ENCODE measurements at regions not wholly inside any gene's neighbourhood (a gene's known extent, or its start where the extent isn't known, plus 50 kb on each side); places are given as distances from the start of the nearest gene placed in this dataset.

- no peaks in the 10 kb centered on the region for H3K27me3 Mint-ChIP-seq (ENCODE audit: low read depth)
- DNase-seq (ENCODE audit: low spot score), result no peak
- H3K27ac Mint-ChIP-seq (ENCODE audit: unreplicated experiment), result no peak overlapping the region
- no peak for TF ChIP-seq CTCF (IDR thresholded peaks at IDR 0.05)
- H3K9me3 Mint-ChIP-seq (ENCODE audit: low read depth), result peaks cover 5% of the 10 kb centered on the region
- H3K4me1 Mint-ChIP-seq (ENCODE audit: low read depth), result peaks cover 4% of the 10 kb centered on the region
- H3K36me3 Mint-ChIP-seq (ENCODE audit: low read depth), result no peaks in the 10 kb centered on the region
- H3K4me3 Mint-ChIP-seq (ENCODE audit: unreplicated experiment), result no peak overlapping the region
Observed at GRCh38 chr13:34410678-34411077, 531.4 kb upstream of the NBEA start.

- Mint-ChIP-seq H3K9me3 (ENCODE audit: low read depth) (peaks cover 5% of the 10 kb centered on the region), H3K27me3 (ENCODE audit: low read depth) (no peaks in the 10 kb centered on the region), H3K4me1 (ENCODE audit: low read depth) (peaks cover 4% of the 10 kb centered on the region), H3K4me3 (ENCODE audit: unreplicated experiment) (no peak overlapping the region), H3K27ac (ENCODE audit: unreplicated experiment) (no peak overlapping the region), H3K36me3 (ENCODE audit: low read depth) (no peaks in the 10 kb centered on the region)
- no peak for TF ChIP-seq CTCF (IDR thresholded peaks at IDR 0.05)
- DNase-seq (ENCODE audit: low spot score), result no peak
Observed at GRCh38 chr13:34411177-34411576, 530.9 kb upstream of the NBEA start.

- Mint-ChIP-seq H3K4me1 (ENCODE audit: low read depth) (peaks cover 4% of the 10 kb centered on the region), H3K4me3 (ENCODE audit: unreplicated experiment) (no peak overlapping the region), H3K27me3 (ENCODE audit: low read depth) (no peaks in the 10 kb centered on the region), H3K36me3 (ENCODE audit: low read depth) (no peaks in the 10 kb centered on the region), H3K27ac (ENCODE audit: unreplicated experiment) (no peak overlapping the region), H3K9me3 (ENCODE audit: low read depth) (peaks cover 2% of the 10 kb centered on the region)
- no peak for TF ChIP-seq CTCF (IDR thresholded peaks at IDR 0.05)
- DNase-seq (ENCODE audit: low spot score), result no peak
Observed at GRCh38 chr13:34411894-34412293, 530.2 kb upstream of the NBEA start.

- no peak for DNase-seq (ENCODE audit: low spot score)
- peaks cover 2% of the 10 kb centered on the region for H3K9me3 Mint-ChIP-seq (ENCODE audit: low read depth)
- H3K36me3 Mint-ChIP-seq (ENCODE audit: low read depth), result no peaks in the 10 kb centered on the region
- H3K4me1 Mint-ChIP-seq (ENCODE audit: low read depth), result peaks cover 4% of the 10 kb centered on the region
- TF ChIP-seq CTCF (IDR thresholded peaks at IDR 0.05), result no peak
- H3K27me3 Mint-ChIP-seq (ENCODE audit: low read depth), result no peaks in the 10 kb centered on the region
- H3K27ac Mint-ChIP-seq (ENCODE audit: unreplicated experiment), result no peak overlapping the region
- H3K4me3 Mint-ChIP-seq (ENCODE audit: unreplicated experiment), result no peak overlapping the region
Observed at GRCh38 chr13:34412295-34412694, 529.8 kb upstream of the NBEA start.

- Mint-ChIP-seq H3K36me3 (ENCODE audit: low read depth) (no peaks in the 10 kb centered on the region), H3K4me1 (ENCODE audit: low read depth) (peaks cover 4% of the 10 kb centered on the region), H3K4me3 (ENCODE audit: unreplicated experiment) (no peak overlapping the region), H3K9me3 (ENCODE audit: low read depth) (no peaks in the 10 kb centered on the region), H3K27ac (ENCODE audit: unreplicated experiment) (no peak overlapping the region), H3K27me3 (ENCODE audit: low read depth) (no peaks in the 10 kb centered on the region)
- no peak for TF ChIP-seq CTCF (IDR thresholded peaks at IDR 0.05)
- no peak for DNase-seq (ENCODE audit: low spot score)
Observed at GRCh38 chr13:34412817-34413375, 529.2 kb upstream of the NBEA start.
